ENCODE measurements at regions not wholly inside any gene's neighbourhood (a gene's known extent, or its start where the extent isn't known, plus 50 kb on each side); places are given as distances from the start of the nearest gene placed in this dataset.

DNA sequence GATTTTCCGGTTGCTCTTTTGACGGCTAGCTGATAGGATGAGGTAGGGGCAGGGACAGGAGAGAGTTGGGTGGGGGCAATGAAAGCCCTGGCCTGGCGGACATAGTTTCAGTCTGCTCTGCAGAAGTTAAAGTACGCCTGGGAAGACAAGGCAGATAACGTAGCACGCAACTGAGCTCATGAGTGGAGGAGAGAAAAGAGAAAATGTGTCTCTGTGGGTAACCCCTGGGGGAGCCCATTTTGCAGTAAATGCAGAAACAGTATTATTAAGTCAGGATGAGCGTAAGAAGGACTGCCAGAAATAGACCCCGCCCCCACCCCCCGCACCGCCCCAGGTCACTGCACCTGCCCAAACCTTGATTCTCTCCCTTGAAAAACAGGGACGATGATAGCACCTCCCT, 51.7 kb upstream of the TARBP1 start:
- DNase-seq (ENCODE audit: low spot score) (no peak), ATAC-seq (ENCODE audit: low FRiP score) (no peak)

DNA sequence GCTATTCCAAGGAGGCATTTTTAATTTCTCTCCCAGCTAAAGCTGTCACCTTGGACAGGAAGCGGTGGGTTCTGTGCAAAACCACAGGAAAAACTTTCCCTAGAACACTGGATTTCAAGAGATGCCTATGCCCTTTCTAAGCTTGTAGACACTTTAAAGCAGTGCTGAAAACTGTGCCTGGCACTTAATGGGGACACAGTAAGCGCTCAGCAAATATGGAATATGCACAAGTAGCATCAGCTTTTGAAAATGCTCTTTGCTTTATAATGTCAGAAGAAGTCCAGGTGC, 50.9 kb upstream of the TARBP1 start:
- DNase-seq (ENCODE audit: low spot score): no peak
- no peak for ATAC-seq (ENCODE audit: low FRiP score)
- TF ChIP-seq, protein P1, sequence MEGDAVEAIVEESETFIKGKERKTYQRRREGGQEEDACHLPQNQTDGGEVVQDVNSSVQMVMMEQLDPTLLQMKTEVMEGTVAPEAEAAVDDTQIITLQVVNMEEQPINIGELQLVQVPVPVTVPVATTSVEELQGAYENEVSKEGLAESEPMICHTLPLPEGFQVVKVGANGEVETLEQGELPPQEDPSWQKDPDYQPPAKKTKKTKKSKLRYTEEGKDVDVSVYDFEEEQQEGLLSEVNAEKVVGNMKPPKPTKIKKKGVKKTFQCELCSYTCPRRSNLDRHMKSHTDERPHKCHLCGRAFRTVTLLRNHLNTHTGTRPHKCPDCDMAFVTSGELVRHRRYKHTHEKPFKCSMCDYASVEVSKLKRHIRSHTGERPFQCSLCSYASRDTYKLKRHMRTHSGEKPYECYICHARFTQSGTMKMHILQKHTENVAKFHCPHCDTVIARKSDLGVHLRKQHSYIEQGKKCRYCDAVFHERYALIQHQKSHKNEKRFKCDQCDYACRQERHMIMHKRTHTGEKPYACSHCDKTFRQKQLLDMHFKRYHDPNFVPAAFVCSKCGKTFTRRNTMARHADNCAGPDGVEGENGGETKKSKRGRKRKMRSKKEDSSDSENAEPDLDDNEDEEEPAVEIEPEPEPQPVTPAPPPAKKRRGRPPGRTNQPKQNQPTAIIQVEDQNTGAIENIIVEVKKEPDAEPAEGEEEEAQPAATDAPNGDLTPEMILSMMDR (IDR thresholded peaks at IDR 0.05): no peak

More for the DNA sequence above, 51.7 kb upstream of the TARBP1 start:
- TF ChIP-seq, protein P1 (IDR thresholded peaks at IDR 0.05): no peak

DNA sequence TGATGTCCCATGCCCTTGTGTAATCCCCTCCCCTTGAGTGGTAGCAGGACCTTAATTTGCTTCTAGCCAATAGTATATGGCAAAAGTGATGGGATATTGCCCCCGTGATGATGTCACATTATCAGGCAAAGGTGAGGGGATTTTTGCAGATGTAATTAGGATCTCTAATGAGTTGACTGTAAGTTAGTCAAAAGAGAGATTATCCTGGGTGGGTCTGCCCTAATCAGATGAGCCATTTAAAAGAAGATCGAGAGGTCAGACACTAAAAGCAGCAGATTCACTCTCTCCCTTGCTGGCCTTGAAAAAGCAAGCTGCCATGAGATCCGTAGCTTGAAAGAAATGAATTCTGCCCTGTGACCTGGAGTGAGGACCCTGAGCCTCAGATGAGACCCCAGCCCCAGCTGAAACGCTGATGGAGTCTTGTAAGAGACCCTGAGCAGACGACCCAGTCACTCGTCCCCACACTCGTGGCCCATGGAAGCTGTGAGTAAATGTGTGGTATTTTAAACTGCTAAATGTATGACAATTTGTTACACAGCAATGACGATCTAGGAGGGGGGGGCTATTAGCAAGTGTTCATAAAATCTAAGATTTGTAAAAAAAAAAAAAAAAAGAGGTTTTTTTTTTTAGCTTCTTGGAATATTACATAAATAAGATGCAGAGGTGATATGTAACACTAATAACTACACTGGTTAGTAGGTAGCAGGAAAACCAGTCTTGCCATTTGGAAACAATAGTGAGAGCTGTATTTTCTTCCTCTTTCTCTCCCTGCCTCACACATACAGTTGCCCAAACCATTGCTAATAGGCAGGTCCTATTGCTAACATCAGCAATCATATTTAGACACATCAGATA, 50.3 kb upstream of the TARBP1 start:
- no peak for ATAC-seq (ENCODE audit: low FRiP score)
- DNase-seq (ENCODE audit: low spot score): no peak
- TF ChIP-seq, protein P1 (IDR thresholded peaks at IDR 0.05): no peak
